ENCODE measurements at regions not wholly inside any gene's neighbourhood (a gene's known extent, or its start where the extent isn't known, plus 50 kb on each side); places are given as distances from the start of the nearest gene placed in this dataset.
"Not testable (repeated sequence)": the region's sequence is repeated elsewhere in the genome, so short reads cannot be mapped to it uniquely, and the experiment has no call there.

GRCh38 chr7:152905949-152906348, 146.4 kb downstream of the ACTR3B start:
- H3K4me3 Mint-ChIP-seq = no peak overlapping the region
- POLR2A ChIA-PET = no interaction called here

GRCh38 chr7:152907042-152907761, 147.7 kb downstream of the ACTR3B start:
- Mint-ChIP-seq H3K27ac (no peak overlapping the region), H3K27me3 (no peaks in the 10 kb centered on the region), H3K4me1 (no peaks in the 10 kb centered on the region), H3K4me3 (no peak overlapping the region), H3K9me3 (no peaks in the 10 kb centered on the region), H3K36me3 (ENCODE audit: low read depth) (no peaks in the 10 kb centered on the region)
- ChIA-PET CTCF (interaction anchor here (1.2 kb wide), 1 partner anchor 9 kb away, joined by 3 read pairs; no protein-coding TSS in a partner anchor), POLR2A (no interaction called here)
- no peak for DNase-seq

More at GRCh38 chr7:152905949-152906348, 146.4 kb downstream of the ACTR3B start:
- CTCF ChIA-PET = no interaction called here
- no peaks in the 10 kb centered on the region for H3K36me3 Mint-ChIP-seq (ENCODE audit: low read depth)
- H3K9me3 Mint-ChIP-seq = no peaks in the 10 kb centered on the region
- no peaks in the 10 kb centered on the region for H3K4me1 Mint-ChIP-seq
- no peak for DNase-seq
- H3K27ac Mint-ChIP-seq = no peak overlapping the region
- no peaks in the 10 kb centered on the region for H3K27me3 Mint-ChIP-seq

GRCh38 chr7:152909280-152909679, 149.7 kb downstream of the ACTR3B start:
- CTCF ChIA-PET = no interaction called here
- H3K27me3 Mint-ChIP-seq = no peaks in the 10 kb centered on the region
- no peak overlapping the region for H3K4me3 Mint-ChIP-seq
- H3K4me1 Mint-ChIP-seq = no peaks in the 10 kb centered on the region
- H3K9me3 Mint-ChIP-seq = no peaks in the 10 kb centered on the region
- H3K27ac Mint-ChIP-seq = no peak overlapping the region
- POLR2A ChIA-PET = no interaction called here
- H3K36me3 Mint-ChIP-seq (ENCODE audit: low read depth) = no peaks in the 10 kb centered on the region
- no peak for DNase-seq

GRCh38 chr7:152909683-152910544, 150.4 kb downstream of the ACTR3B start:
- POLR2A ChIA-PET = no interaction called here
- no peaks in the 10 kb centered on the region for H3K4me1 Mint-ChIP-seq
- CTCF ChIA-PET = no interaction called here
- H3K27ac Mint-ChIP-seq = no peak overlapping the region
- no peaks in the 10 kb centered on the region for H3K9me3 Mint-ChIP-seq
- H3K4me3 Mint-ChIP-seq = no peak overlapping the region
- DNase-seq = no peak
- no peaks in the 10 kb centered on the region for H3K36me3 Mint-ChIP-seq (ENCODE audit: low read depth)
- H3K27me3 Mint-ChIP-seq = no peaks in the 10 kb centered on the region

GRCh38 chr7:152910545-152911225, 151.1 kb downstream of the ACTR3B start:
- DNase-seq = no peak
- H3K9me3 Mint-ChIP-seq = no peaks in the 10 kb centered on the region
- H3K27me3 Mint-ChIP-seq = no peaks in the 10 kb centered on the region
- ChIA-PET POLR2A (no interaction called here), CTCF (no interaction called here)
- no peaks in the 10 kb centered on the region for H3K36me3 Mint-ChIP-seq (ENCODE audit: low read depth)
- H3K27ac Mint-ChIP-seq = no peak overlapping the region
- H3K4me1 Mint-ChIP-seq = no peaks in the 10 kb centered on the region
- no peak overlapping the region for H3K4me3 Mint-ChIP-seq

- POLR2A ChIA-PET = no interaction called here
- Mint-ChIP-seq H3K27ac (no peak overlapping the region), H3K4me3 (no peak overlapping the region)
Observed at GRCh38 chr7:152911226-152911560, 151.6 kb downstream of the ACTR3B start.

GRCh38 chr7:152911922-152912321, 152.4 kb downstream of the ACTR3B start:
- no peaks in the 10 kb centered on the region for H3K27me3 Mint-ChIP-seq
- ChIA-PET CTCF (no interaction called here), POLR2A (no interaction called here)
- DNase-seq = no peak
- H3K36me3 Mint-ChIP-seq (ENCODE audit: low read depth) = no peaks in the 10 kb centered on the region
- H3K9me3 Mint-ChIP-seq = no peaks in the 10 kb centered on the region
- H3K4me1 Mint-ChIP-seq = no peaks in the 10 kb centered on the region
- H3K4me3 Mint-ChIP-seq = no peak overlapping the region
- H3K27ac Mint-ChIP-seq = no peak overlapping the region

More at GRCh38 chr7:152911226-152911560, 151.6 kb downstream of the ACTR3B start:
- no peak for DNase-seq
- Mint-ChIP-seq H3K27me3 (no peaks in the 10 kb centered on the region), H3K4me1 (no peaks in the 10 kb centered on the region), H3K36me3 (ENCODE audit: low read depth) (no peaks in the 10 kb centered on the region), H3K9me3 (no peaks in the 10 kb centered on the region)
- CTCF ChIA-PET = no interaction called here

- H3K27me3 Mint-ChIP-seq = no peaks in the 10 kb centered on the region
- no peak overlapping the region for H3K27ac Mint-ChIP-seq
- no peaks in the 10 kb centered on the region for H3K36me3 Mint-ChIP-seq (ENCODE audit: low read depth)
- H3K4me3 Mint-ChIP-seq = no peak overlapping the region
- no peak for DNase-seq
- ChIA-PET POLR2A (no interaction called here), CTCF (no interaction called here)
- no peaks in the 10 kb centered on the region for H3K4me1 Mint-ChIP-seq
- H3K9me3 Mint-ChIP-seq = no peaks in the 10 kb centered on the region
Observed at GRCh38 chr7:152912511-152912910, 153.0 kb downstream of the ACTR3B start.

GRCh38 chr7:152913492-152913891, 153.9 kb downstream of the ACTR3B start:
- no peak overlapping the region for H3K4me3 Mint-ChIP-seq
- no peak overlapping the region for H3K27ac Mint-ChIP-seq
- no peaks in the 10 kb centered on the region for H3K4me1 Mint-ChIP-seq
- no peak for DNase-seq
- no peaks in the 10 kb centered on the region for H3K27me3 Mint-ChIP-seq
- no peaks in the 10 kb centered on the region for H3K9me3 Mint-ChIP-seq
- H3K36me3 Mint-ChIP-seq (ENCODE audit: low read depth) = no peaks in the 10 kb centered on the region
- ChIA-PET POLR2A (no interaction called here), CTCF (no interaction called here)

GRCh38 chr7:152914014-152914844, 154.7 kb downstream of the ACTR3B start:
- H3K9me3 Mint-ChIP-seq = no peaks in the 10 kb centered on the region
- POLR2A ChIA-PET = no interaction called here

GRCh38 chr7:152914845-152915102, 155.2 kb downstream of the ACTR3B start:
- DNase-seq, H3K4me3 Mint-ChIP-seq: not testable (repeated sequence)

More at GRCh38 chr7:152914014-152914844, 154.7 kb downstream of the ACTR3B start:
- no peak for DNase-seq
- H3K4me3 Mint-ChIP-seq = no peak overlapping the region
- CTCF ChIA-PET = no interaction called here
- no peaks in the 10 kb centered on the region for H3K36me3 Mint-ChIP-seq (ENCODE audit: low read depth)
- no peaks in the 10 kb centered on the region for H3K4me1 Mint-ChIP-seq
- H3K27me3 Mint-ChIP-seq = no peaks in the 10 kb centered on the region
- H3K27ac Mint-ChIP-seq = no peak overlapping the region

GRCh38 chr7:152922318-152923081, 162.9 kb downstream of the ACTR3B start:
- ChIA-PET CTCF (no interaction called here), POLR2A (no interaction called here)
- Mint-ChIP-seq H3K4me1 (no peaks in the 10 kb centered on the region), H3K36me3 (ENCODE audit: low read depth) (no peaks in the 10 kb centered on the region), H3K27me3 (peaks cover 24% of the 10 kb centered on the region), H3K27ac (no peak overlapping the region), H3K4me3 (no peak overlapping the region), H3K9me3 (peaks cover 4% of the 10 kb centered on the region)
- DNase-seq = no peak

More at GRCh38 chr7:152914845-152915102, 155.2 kb downstream of the ACTR3B start:
- H3K27ac Mint-ChIP-seq; H3K36me3 Mint-ChIP-seq (ENCODE audit: low read depth); POLR2A ChIA-PET; CTCF ChIA-PET; H3K9me3 Mint-ChIP-seq; H3K27me3 Mint-ChIP-seq; H3K4me1 Mint-ChIP-seq: not testable (repeated sequence)

Measured in activated CD4-positive, alpha-beta T cell treated with anti-CD3 and anti-CD28 coated beads, Interleukin-2, amount 10 ng/mL, durations not matched to agents 7 days and 5 days (primary cell).